ENCODE measurements at regions not wholly inside any gene's neighbourhood (a gene's known extent, or its start where the extent isn't known, plus 50 kb on each side); places are given as distances from the start of the nearest gene placed in this dataset.

- TF ChIP-seq ARNT2 (CRISPR knock-in tag; IDR thresholded peaks at IDR 0.05; ENCODE audit: low read depth) (no peak), RBAK (CRISPR knock-in tag; IDR thresholded peaks at IDR 0.05) (no peak), NONO (IDR thresholded peaks at IDR 0.05) (no peak), NONO (CRISPR knock-in tag; conservative IDR thresholded peaks at IDR 0.05) (no peak), NCOA2 (CRISPR knock-in tag; IDR thresholded peaks at IDR 0.05) (no peak), HCFC1 (IDR thresholded peaks at IDR 0.05; ENCODE audit: low read depth, low read length) (no peak), NFE2 (CRISPR knock-in tag; IDR thresholded peaks at IDR 0.05) (no peak), MZF1 (CRISPR knock-in tag; IDR thresholded peaks at IDR 0.05; ENCODE audit: borderline replicate concordance) (no peak)
Observed at GRCh38 chr13:64165826-64166225, 2750.2 kb upstream of the PCDH20 start.
